MM.1S (cell line): ENCODE measurements at regions not wholly inside any gene's neighbourhood (a gene's known extent, or its start where the extent isn't known, plus 50 kb on each side); places are given as distances from the start of the nearest gene placed in this dataset.

ENCODE experiments used
- DNase-seq: peaks from one replicate; pipeline ENCODE4 v3.0.0-alpha.2; 2015
- H2AFZ ChIP-seq: fragments of 300-600 bp; sonication (generic); 2 replicates; pipeline ENCODE4 v1.6.0; 2016; ENCODE audit warnings: antibody characterized with exemption, low read length
- H3F3A ChIP-seq: fragments of 300-600 bp; sonication (generic); 2 replicates; pipeline ENCODE4 v1.6.1; 2016; ENCODE audit warnings: mild to moderate bottlenecking, antibody characterized with exemption, low read length, moderate library complexity, mixed read lengths; ENCODE audit not compliant: insufficient read depth
- H3K27ac ChIP-seq: fragments of 300-600 bp; sonication (generic); 2 replicates; pipeline ENCODE4 v1.5.1; 2016; ENCODE audit warnings: mild to moderate bottlenecking, low read length
- H3K27me3 ChIP-seq: fragments of 300-600 bp; sonication (generic); replicated peaks from 2 replicates; pipeline ENCODE4 v1.6.0; 2016; ENCODE audit warnings: low read length; ENCODE audit not compliant: insufficient read depth
- H3K36me3 ChIP-seq: fragments of 300-600 bp; sonication (generic); replicated peaks from 2 replicates; pipeline ENCODE4 v1.6.1; 2016; ENCODE audit warnings: mild to moderate bottlenecking, low read length, mixed read lengths; ENCODE audit not compliant: insufficient read depth
- H3K4me1 ChIP-seq: fragments of 300-600 bp; sonication (generic); 2 replicates; pipeline ENCODE4 v1.6.1; 2016; ENCODE audit warnings: low read length, mixed read lengths
- H3K4me2 ChIP-seq: fragments of 300-600 bp; sonication (generic); 2 replicates; pipeline ENCODE4 v1.6.0; 2016; ENCODE audit warnings: low read depth, low read length
- H3K4me3 ChIP-seq: fragments of 300-600 bp; sonication (generic); 2 replicates; pipeline ENCODE4 v1.5.1; 2016; ENCODE audit warnings: low read length, mixed read lengths
- H3K79me2 ChIP-seq: fragments of 300-600 bp; sonication (generic); 2 replicates; pipeline ENCODE4 v1.6.1; 2016; ENCODE audit warnings: mixed run types, low read length, mixed read lengths
- H3K9ac ChIP-seq: fragments of 300-600 bp; sonication (generic); 2 replicates; pipeline ENCODE4 v1.6.1; 2016; ENCODE audit warnings: low read length, mixed read lengths
- H3K9me2 ChIP-seq: fragments of 300-600 bp; sonication (generic); replicated peaks from 2 replicates; pipeline ENCODE4 v1.6.1; 2016; ENCODE audit warnings: mild to moderate bottlenecking, low read length, mixed read lengths; ENCODE audit not compliant: insufficient read depth
- H3K9me3 ChIP-seq: fragments of 300-600 bp; sonication (generic); replicated peaks from 2 replicates; pipeline ENCODE4 v1.6.1; 2016; ENCODE audit warnings: mild to moderate bottlenecking, low read length, mixed read lengths; ENCODE audit not compliant: insufficient read depth
- H4K20me1 ChIP-seq: fragments of 300-600 bp; sonication (generic); 2 replicates; pipeline ENCODE4 v1.6.1; 2016; ENCODE audit warnings: mild to moderate bottlenecking, low read length, moderate library complexity, mixed read lengths; ENCODE audit not compliant: insufficient read depth
- CTCF ChIP-seq: fragments of 300-600 bp; sonication (generic); IDR thresholded peaks from 2 replicates; pipeline ENCODE4 v1.5.1; 2016; ENCODE audit warnings: antibody characterized with exemption, low read length, mixed read lengths
- EZH2 ChIP-seq: fragments of 300-600 bp; sonication (generic); optimal IDR thresholded peaks from 2 replicates; pipeline ENCODE3; 2017; ENCODE audit warnings: low read depth, mild to moderate bottlenecking, antibody characterized with exemption, low read length, mixed read lengths
- EZH2phosphoT487 ChIP-seq: fragments of 300-600 bp; sonication (generic); IDR thresholded peaks from 2 replicates; pipeline ENCODE4 v1.6.1; 2018; ENCODE audit warnings: antibody characterized with exemption, low read length

- TF ChIP-seq EZH2 (no peak), EZH2phosphoT487 (no peak), CTCF (no peak)
- H3K27me3 ChIP-seq = no peaks in the 10 kb centered on the region
- H3K79me2 ChIP-seq = no peaks in the 10 kb centered on the region
- H3K27ac ChIP-seq = no peak overlapping the region
- H2AFZ ChIP-seq = no peak overlapping the region
- no peaks in the 10 kb centered on the region for H3F3A ChIP-seq
- no peak overlapping the region for H3K4me2 ChIP-seq
- H3K36me3 ChIP-seq = no peaks in the 10 kb centered on the region
- H4K20me1 ChIP-seq = no peaks in the 10 kb centered on the region
- no peak for DNase-seq
- H3K4me3 ChIP-seq = no peak overlapping the region
- no peaks in the 10 kb centered on the region for H3K4me1 ChIP-seq
- H3K9me3 ChIP-seq = no peaks in the 10 kb centered on the region
- no peak overlapping the region for H3K9ac ChIP-seq
- no peaks in the 10 kb centered on the region for H3K9me2 ChIP-seq
Measured at GRCh38 chr2:122061206-122061605, 305.8 kb downstream of the TSN start.

GRCh38 chr2:122061831-122062230 lies 306.4 kb downstream of the TSN start:
- no peaks in the 10 kb centered on the region for H3K36me3 ChIP-seq
- no peaks in the 10 kb centered on the region for H3K9me2 ChIP-seq
- no peaks in the 10 kb centered on the region for H3K27me3 ChIP-seq
- no peak for DNase-seq
- no peaks in the 10 kb centered on the region for H3K9me3 ChIP-seq
- H3K4me3 ChIP-seq = no peak overlapping the region
- H3K4me2 ChIP-seq = no peak overlapping the region
- H3K79me2 ChIP-seq = no peaks in the 10 kb centered on the region
- TF ChIP-seq EZH2 = no peak
- TF ChIP-seq EZH2phosphoT487 = no peak
- H2AFZ ChIP-seq = no peak overlapping the region
- H3K27ac ChIP-seq = no peak overlapping the region
- no peaks in the 10 kb centered on the region for H3F3A ChIP-seq
- no peaks in the 10 kb centered on the region for H4K20me1 ChIP-seq
- no peaks in the 10 kb centered on the region for H3K4me1 ChIP-seq
- no peak overlapping the region for H3K9ac ChIP-seq

GRCh38 chr2:122062506-122062905 lies 307.1 kb downstream of the TSN start:
- H3K9ac ChIP-seq = no peak overlapping the region
- no peak overlapping the region for H3K4me3 ChIP-seq
- H3K36me3 ChIP-seq = no peaks in the 10 kb centered on the region
- DNase-seq = no peak
- H3K79me2 ChIP-seq = no peaks in the 10 kb centered on the region
- H3K9me3 ChIP-seq = no peaks in the 10 kb centered on the region
- TF ChIP-seq EZH2 (no peak), CTCF (no peak), EZH2phosphoT487 (no peak)
- no peak overlapping the region for H2AFZ ChIP-seq
- H3K9me2 ChIP-seq = no peaks in the 10 kb centered on the region
- H4K20me1 ChIP-seq = no peaks in the 10 kb centered on the region
- H3K4me1 ChIP-seq = no peaks in the 10 kb centered on the region
- no peak overlapping the region for H3K27ac ChIP-seq
- H3K27me3 ChIP-seq = no peaks in the 10 kb centered on the region
- no peaks in the 10 kb centered on the region for H3F3A ChIP-seq
- no peak overlapping the region for H3K4me2 ChIP-seq

GRCh38 chr2:122063716-122064115 lies 308.3 kb downstream of the TSN start:
- Histone ChIP-seq H3K9me3 (no peaks in the 10 kb centered on the region), H3F3A (no peaks in the 10 kb centered on the region), H3K27ac (no peak overlapping the region), H3K79me2 (no peaks in the 10 kb centered on the region), H3K4me1 (no peaks in the 10 kb centered on the region), H3K9me2 (no peaks in the 10 kb centered on the region), H2AFZ (no peak overlapping the region), H3K9ac (no peak overlapping the region), H4K20me1 (no peaks in the 10 kb centered on the region), H3K36me3 (no peaks in the 10 kb centered on the region), H3K4me2 (no peak overlapping the region), H3K27me3 (no peaks in the 10 kb centered on the region), H3K4me3 (no peak overlapping the region)
- TF ChIP-seq EZH2phosphoT487 = no peak
- TF ChIP-seq CTCF = no peak
- TF ChIP-seq EZH2 = no peak
- DNase-seq = no peak
